Inferior parietal cortex (tissue), 1 donor: ENCODE measurements at regions not wholly inside any gene's neighbourhood (a gene's known extent, or its start where the extent isn't known, plus 50 kb on each side); places are given as distances from the start of the nearest gene placed in this dataset.

Experiments
- DNase-seq: peaks from one replicate; pipeline ENCODE4 v3.0.0-alpha.2; 2016; ENCODE audit errors: extremely low spot score

DNA sequence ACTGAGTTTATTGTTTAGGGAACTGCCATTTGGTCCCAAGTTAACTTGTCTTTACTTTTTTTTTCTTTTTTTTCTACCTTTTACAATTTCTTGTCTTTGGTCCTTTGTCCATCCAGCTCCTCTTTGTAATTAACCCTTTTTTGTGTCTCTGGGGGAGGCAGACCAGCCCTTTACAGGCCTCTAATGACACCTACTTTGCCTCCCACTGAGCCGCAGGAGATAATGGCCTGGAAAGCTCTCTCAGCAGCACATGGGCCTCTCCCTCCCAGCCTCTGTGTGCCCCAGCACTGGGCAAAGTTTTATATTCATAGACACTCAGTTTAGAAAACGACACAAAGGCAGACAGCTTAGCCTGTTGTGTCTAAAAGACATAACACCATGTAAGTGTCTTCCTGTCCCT lies 480.4 kb downstream of the SOX6 start:
- DNase-seq, result no peak

DNA sequence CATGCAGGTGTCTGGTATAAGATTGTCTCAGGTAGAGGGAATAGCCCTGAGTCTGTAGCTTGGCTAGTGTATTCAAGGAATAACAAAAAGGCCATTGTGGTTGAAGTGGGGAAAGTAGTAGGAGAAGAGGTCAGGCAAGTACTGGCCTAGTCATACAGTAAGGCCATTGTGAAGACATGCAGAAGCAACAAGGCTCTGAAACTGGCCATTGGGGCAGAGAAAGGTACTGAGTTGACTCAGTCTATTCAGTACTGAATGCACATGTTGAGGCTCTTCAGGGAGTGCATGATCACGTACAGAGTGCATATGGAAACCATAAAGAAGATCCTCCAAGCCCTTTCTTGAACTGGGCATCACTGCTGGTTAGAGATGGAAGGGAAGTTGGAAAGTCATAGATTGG lies 477.6 kb downstream of the SOX6 start:
- no peak for DNase-seq

GRCh38 chr11:15880291-15880690 lies 476.1 kb downstream of the SOX6 start:
- no peak for DNase-seq

DNA sequence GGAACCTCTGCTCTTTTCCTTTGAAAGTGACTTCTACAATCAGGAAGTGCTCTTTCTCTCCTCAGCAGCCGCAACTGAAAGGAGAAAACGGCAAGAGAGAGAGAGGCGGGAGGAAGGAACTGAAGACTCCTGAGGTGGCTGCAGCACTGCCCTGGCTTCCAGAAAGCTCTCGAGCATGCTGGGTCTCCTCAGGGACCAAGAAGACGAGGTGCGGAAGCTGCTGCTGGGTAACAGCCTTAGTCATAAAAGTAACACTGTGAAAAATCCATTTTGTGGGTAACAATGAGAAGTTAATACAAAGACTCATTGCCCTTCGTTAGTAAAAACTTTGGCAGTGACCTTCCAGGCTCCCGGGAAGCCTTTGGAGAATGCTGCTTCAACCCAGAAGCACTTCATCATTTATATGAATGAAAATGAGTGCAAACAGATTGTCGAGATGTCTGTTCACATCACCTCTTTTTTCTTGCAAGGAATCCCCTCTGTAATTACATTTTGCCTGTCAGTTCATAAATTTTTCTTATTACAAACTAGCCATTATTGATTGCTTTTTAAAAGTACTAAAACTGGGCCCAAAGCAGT lies 473.4 kb downstream of the SOX6 start:
- no peak for DNase-seq

GRCh38 chr11:15883455-15883920 lies 472.9 kb downstream of the SOX6 start:
- DNase-seq, result no peak

DNA sequence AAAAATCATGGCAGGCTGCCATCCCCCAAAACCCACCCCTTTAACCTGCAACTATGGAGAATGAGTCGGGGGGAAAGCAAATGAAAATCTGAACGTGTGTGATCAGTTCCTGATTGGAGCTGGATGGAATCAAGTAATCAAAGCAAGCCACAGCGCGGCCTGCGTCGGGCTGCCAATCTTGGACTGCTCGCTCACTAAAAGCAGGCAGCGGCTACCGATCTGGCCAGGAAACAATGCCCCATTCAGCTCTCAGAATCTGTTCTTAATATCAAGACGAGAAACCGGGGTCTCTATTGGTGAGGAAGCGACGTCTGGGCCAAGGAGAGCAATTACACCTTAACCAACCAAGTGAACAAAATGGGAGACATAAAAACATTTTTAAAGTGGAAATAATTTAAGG lies 472.2 kb downstream of the SOX6 start:
- no peak for DNase-seq

- DNase-seq, result no peak
These were observed 471.4 kb downstream of the SOX6 start for GRCh38 chr11:15884777-15885540.

DNA sequence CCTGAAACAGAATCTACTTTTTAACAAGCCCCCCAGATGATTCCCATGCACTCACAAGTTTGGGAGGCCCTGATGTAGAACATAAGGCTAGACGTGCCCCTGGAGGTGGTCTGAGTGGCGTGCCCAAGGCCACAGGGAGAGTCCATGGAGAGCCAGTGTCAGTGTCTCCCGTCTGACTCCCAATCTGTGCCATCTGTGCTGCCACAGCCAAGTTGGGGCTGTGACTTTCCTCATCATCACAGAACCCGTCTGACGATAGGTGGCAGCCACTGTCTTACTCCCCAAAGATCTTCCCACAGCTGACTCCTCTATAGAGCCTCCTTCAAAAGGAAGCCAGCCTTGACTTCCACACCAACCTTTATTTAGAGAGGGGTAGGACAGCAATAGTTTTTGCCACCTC lies 470.5 kb downstream of the SOX6 start:
- DNase-seq, result no peak

DNA sequence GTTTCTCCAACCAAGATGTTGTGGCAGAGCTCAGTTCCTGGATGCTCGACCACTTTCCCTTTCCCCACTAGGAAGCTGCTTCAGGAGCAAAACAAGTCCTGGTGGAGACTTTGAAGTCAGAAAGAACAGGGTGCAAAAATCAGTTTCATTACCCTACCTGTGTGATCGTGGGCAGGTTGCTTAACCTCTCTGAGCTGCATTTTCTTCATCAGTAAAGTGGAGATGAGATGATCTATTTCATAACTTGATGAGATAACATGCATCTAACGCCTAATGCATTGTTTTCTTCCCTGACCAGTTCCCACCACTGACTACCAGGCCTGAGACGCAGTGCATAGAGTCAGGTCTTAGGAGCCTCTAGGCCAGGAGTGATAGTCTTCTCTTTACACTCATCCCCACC lies 470.0 kb downstream of the SOX6 start:
- DNase-seq, result no peak

DNA sequence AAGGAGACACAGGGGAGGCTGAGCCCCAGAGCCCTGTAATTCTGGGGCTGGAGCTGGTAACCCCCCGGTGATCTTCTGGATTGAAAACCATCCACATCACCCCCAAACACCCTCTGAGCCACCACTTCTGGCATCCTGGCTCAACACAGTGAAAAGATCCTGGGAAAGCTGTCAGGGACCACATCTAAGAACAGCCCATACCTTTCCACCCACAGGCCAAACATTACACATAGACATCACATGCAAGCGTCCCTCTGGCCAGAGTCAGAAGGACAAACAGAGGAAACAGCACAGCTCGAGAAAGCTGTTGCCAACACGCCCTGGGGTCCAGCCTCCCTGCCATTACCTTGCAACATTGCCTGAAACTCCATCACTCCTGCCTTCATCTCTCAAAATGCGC lies 469.5 kb downstream of the SOX6 start:
- no peak for DNase-seq

DNA sequence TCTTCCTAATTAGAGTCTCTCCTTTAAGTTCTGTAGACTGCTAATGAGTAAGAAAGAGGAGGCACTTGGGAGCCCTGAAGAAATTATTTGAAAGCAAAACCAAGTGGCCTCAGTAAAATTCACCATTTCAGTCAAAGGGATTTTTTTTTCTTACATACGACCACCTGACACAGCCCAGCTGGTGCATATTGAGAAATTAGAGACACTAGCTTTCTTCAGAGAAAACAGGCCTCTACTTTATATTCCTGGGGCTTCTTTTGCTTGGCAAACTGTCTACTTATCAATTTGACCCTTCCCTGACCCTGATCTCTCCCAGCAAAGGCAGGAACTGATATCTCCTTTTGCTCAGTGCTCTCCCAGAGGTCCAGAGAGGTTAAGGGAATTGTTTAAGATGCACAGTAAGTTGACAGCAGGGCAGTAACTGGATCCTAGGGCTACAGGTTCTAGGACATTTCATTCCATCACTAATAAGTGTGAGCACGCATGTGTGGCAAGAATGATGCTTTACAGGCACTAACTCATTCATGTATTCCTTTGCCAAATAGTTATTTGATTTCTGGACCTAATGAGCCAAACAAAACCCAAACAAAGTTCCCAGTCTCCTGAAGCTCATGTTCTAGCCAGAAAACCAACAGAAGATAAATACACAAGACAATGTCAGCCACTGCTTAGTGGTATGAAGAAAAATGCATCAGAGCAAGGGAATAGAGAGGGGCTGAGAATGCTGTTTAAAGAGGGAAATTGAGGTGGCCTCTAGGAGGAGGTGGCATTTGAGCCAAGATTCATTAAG lies 467.6 kb downstream of the SOX6 start:
- no peak for DNase-seq

- no peak for DNase-seq
These were observed 466.8 kb downstream of the SOX6 start for GRCh38 chr11:15889363-15890030.

DNA sequence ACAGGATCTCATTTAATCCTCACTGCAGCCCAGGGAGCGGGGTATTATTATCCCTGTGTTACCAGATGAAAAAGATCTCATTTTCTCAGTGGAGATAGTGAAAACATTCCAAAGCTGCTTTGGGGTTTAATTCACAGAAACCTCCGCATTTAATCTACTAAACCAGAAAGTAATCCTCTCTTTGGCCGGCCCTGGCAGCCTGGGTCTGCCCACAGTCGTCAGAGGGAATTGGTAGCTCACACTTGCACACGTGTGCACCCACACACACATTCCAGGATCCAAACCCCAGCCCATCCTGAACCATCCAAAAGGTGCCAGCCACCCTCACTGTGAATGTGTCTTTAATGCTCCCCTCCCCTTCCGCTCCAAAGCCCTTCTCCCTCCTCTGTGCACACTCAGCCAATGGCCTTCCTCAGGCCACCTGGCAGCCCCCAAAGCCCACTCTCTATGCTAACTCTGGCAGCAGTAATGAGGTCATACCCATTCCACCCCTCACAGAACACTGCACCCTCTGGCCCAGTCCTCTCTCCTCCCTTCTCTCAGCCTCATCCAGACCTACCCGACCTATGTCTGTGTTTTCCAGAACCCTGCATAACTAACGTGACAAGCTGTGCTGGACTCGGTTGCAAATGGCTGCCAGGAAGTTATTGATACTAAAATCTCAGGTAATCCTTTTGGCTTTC lies 466.2 kb downstream of the SOX6 start:
- DNase-seq, result no peak

DNA sequence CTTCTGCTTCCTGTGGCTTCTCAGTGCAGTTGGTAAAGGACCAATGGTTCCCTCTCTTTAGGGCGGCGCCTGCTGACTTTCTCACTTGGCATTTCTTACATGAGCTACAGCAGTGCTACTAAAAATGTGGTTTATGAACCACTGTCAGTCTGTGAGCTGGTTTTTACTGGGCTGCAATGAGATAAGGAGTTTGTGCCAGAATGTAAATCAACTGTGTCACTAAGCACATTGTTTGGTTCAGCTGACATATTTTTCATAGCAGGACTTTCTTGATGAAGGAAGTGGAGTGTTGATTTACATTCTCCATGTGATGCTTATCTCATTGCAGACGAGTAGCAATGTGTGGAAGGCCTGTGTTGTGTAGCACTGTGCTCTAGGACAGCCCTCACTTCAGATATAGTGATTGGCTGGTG lies 463.3 kb downstream of the SOX6 start:
- DNase-seq, result no peak

- DNase-seq, result no peak
These were observed 460.3 kb downstream of the SOX6 start for GRCh38 chr11:15896026-15896425.

DNA sequence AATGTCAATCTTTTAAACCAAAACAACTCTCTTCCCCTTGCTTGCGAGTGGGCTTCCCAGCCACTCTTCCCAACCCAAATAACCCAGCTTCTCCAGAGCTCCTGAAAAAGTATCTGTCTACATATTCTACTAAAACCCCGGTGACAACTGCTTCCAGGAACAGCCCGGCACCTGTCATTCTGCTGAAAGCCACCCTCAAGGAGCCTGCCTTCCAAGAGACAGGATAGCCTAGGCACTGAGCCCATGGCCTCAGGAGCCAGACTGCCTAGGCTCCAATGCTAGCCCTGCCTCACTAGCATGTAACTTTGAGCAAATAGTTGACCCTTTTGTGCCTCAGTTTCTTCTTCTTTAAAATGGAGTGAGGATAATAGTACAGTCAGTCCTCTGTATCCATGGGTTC lies 459.8 kb downstream of the SOX6 start:
- no peak for DNase-seq

DNA sequence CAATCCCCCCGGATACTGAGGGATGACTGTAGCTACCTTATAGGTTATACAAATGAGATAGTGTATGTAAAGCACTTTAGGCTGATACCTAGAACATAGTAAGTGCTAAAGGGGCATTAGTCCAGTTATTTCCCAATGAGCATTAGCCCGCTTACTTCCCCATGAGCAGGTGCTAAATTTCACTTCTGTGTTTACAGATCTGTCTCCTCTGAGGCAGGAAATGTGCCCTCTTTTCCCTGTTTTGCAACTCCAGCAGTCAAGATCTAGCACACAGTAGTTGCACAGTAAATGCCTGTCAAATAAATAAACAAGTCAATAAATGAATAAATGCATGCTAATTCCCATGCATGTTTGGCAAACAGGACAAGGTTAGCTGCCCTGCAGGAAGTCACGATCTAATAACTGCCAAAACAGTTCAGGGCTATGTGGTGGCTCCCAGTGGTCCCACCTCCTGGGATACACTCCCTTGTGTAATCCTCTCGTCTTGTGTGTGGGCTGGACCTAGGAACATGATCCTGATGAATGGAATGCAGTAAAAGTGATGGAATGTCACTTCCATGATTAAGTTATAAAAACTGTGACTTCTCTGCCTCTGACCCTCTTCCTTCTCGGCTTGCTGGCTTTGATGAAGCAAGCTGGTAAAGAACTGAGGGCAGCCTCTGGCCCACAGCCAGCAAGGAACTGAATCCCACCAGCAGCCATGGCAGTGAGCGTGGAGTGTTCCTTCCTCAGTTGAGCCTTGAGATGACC lies 459.0 kb downstream of the SOX6 start:
- no peak for DNase-seq

DNA sequence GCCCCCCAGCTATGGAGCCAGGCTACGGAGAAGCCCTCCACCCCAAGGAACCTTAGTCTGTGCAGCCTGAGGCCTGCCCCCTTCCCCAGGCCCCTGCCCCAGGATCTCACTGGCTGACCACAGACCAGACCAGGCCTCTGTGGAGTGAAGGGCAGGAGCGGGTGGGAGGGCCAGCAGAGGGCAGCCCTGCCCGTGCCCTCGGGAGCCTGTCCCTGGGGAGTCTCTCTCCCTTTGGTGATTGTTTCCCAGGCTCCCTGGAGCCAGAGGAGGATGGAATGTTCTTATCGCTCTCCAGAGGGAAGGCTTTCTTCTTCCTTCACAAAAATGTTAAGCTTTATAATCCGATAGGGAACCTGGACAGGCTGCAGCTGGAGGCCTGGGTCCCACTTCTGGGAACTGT lies 455.3 kb downstream of the SOX6 start:
- no peak for DNase-seq

GRCh38 chr11:15901790-15902189 lies 454.6 kb downstream of the SOX6 start:
- DNase-seq, result no peak

DNA sequence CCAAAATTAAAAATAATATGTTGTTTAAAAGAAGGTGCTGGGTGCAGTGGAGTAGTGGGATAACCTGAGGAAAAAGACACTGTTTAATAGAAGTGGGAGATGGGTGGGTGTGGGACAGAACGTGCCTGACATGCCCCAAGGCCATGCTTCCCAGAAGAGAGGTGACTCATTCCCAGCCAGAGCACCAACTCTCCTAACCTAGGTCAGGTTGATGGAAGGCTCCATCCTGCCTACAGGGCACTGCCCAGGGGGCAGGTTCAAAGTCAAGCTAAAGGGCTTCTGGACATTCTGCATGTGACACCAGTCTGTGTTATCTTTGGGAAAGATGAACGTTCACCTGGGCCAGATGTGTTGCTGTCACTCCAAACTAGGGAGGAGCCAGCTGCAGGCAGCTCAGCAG lies 453.1 kb downstream of the SOX6 start:
- no peak for DNase-seq
